ENCODE measurements at regions not wholly inside any gene's neighbourhood (a gene's known extent, or its start where the extent isn't known, plus 50 kb on each side); places are given as distances from the start of the nearest gene placed in this dataset.

GRCh38 chr10:124345521-124345920, 73.2 kb downstream of the OAT start:
- TF ChIP-seq EZH2phosphoT487 (IDR thresholded peaks at IDR 0.05) (no peak), CTCF (IDR thresholded peaks at IDR 0.05) (no peak), EZH2 (IDR thresholded peaks at IDR 0.05) (no peak)
